Pancreas (tissue), 10 donors: ENCODE measurements at regions not wholly inside any gene's neighbourhood (a gene's known extent, or its start where the extent isn't known, plus 50 kb on each side); places are given as distances from the start of the nearest gene placed in this dataset.
A peak's percentile ranks its signal among the peaks of the same experiment; 100 is the strongest.

Experiments
- ATAC-seq, 4 donors: fragments of 200-7000 bp; cut with Tn5 transposase; one replicate each; pipeline versions ENCODE4 v1.8.0 to v1.9.1; 2020; ENCODE audit warnings: mild to moderate bottlenecking in 4 of 4, moderate library complexity in 4 of 4
- DNase-seq, 6 donors: peaks; one replicate each; pipeline ENCODE4 v3.0.0-alpha.2; 2020
- FAIRE-seq: peaks from 2 replicates; lab custom pipeline; 2012; peaks lifted over from hg19 to GRCh38; lab: Jason Lieb, UNC
- H3K27ac ChIP-seq, 4 donors: fragments of 200-600 bp; sonication (generic); 1 replicate in 3 of 4; 2 replicates in 1 of 4; pipeline versions ENCODE4 v1.5.0 to v1.8.0; 2020
- H3K27me3 ChIP-seq, 4 donors: fragments of 200-600 bp; one replicate each; pipeline ENCODE4 v1.8.0; 2021
- H3K36me3 ChIP-seq, 3 donors: fragments of 200-600 bp; sonication (generic) in 1 of 3; one replicate each; pipeline versions ENCODE4 v1.5.0 to v1.8.0; 2020 to 2021
- H3K4me1 ChIP-seq, 3 donors: fragments of 200-600 bp; one replicate each; pipeline ENCODE4 v1.8.0; 2021
- H3K4me3 ChIP-seq, 4 donors: fragments of 200-600 bp; sonication (generic) in 2 of 4; one replicate each; pipeline versions ENCODE4 v1.5.0 to v1.8.0; 2020 to 2021
- H3K9me3 ChIP-seq, 4 donors: fragments of 200-600 bp; one replicate each; pipeline ENCODE4 v1.8.0; 2021
- WGBS, 2 donors: extraction: QIAGEN DNeasy Blood & Tissue Kit; methylation state at CpG; one replicate each; pipeline ENCODE4 v1.1.7; 2013; 5-methylcytosine and 5-hydroxymethylcytosine counted together
- intact Hi-C, 3 donors: fragments of 100-400 bp; cut with DNase I; formaldehyde crosslinking; loops; one replicate each; pipeline versions ENCODE4 v1.11.1 to v1.14.2; 2022
- TF ChIP-seq, protein P1 (sequence below), 4 donors: fragments of 200-600 bp; sonication (generic) in 3 of 4; IDR thresholded peaks; one replicate each; pipeline versions ENCODE4 v1.5.0 to v1.8.0; 2021; ENCODE audit warnings: antibody characterized with exemption in 4 of 4
- donor health status: healthy with polysubstance abuse.
- donor health status: DM: no; HTN: no; CAD: no; lungs with moderate emphysema.
- donor health status: DM: no; HTN: no; CAD: no.
- donor health status: control.
- donor health status: control.
- donor health status: Bipolar disorder and iron deficiency.
- donor health status: DM: yes; HTN: yes; CAD: no.
- donor health status: DM: no; HTN: no; CAD: no.
- donor health status: DM: no; HTN: no; CAD: no.
- donor health status: DM: yes; HTN: yes; CAD: no.

DNA sequence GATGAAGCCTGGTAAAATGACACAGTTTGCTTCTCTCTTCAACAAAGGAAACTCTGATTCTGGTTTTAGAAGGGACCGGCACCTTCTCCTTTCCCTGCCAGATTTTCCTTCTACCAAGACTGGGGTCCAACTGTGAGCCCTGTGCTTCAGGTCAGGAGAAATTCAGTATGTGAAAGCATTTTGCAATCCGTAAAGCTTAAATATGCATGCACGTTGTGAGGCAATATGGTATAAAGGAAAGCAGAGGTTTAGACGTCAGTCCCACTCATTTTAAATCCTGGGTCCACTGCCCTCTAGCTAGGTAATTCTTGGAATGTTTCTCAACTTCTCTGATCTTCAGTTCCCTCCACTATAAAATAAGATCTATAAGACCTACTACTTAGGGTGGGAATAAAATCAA is 359.0 kb upstream of the NPSR1 start:
- DNase-seq = no peak
- Histone ChIP-seq H3K27ac (no peak overlapping the region), H3K27me3 (no peaks in the 10 kb centered on the region), H3K36me3 (no peaks in the 10 kb centered on the region), H3K4me3 (no peak overlapping the region), H3K4me1 (no peaks in the 10 kb centered on the region), H3K9me3 (no peaks in the 10 kb centered on the region)
- ATAC-seq = no peak
- intact Hi-C loops = no loop called here
- TF ChIP-seq, protein P1, sequence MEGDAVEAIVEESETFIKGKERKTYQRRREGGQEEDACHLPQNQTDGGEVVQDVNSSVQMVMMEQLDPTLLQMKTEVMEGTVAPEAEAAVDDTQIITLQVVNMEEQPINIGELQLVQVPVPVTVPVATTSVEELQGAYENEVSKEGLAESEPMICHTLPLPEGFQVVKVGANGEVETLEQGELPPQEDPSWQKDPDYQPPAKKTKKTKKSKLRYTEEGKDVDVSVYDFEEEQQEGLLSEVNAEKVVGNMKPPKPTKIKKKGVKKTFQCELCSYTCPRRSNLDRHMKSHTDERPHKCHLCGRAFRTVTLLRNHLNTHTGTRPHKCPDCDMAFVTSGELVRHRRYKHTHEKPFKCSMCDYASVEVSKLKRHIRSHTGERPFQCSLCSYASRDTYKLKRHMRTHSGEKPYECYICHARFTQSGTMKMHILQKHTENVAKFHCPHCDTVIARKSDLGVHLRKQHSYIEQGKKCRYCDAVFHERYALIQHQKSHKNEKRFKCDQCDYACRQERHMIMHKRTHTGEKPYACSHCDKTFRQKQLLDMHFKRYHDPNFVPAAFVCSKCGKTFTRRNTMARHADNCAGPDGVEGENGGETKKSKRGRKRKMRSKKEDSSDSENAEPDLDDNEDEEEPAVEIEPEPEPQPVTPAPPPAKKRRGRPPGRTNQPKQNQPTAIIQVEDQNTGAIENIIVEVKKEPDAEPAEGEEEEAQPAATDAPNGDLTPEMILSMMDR (IDR thresholded peaks at IDR 0.05) = no peak
- FAIRE-seq = no peak
- WGBS, 2 donors = 64 to 75% methylated on average over 4 of the region's 4 CpGs

DNA sequence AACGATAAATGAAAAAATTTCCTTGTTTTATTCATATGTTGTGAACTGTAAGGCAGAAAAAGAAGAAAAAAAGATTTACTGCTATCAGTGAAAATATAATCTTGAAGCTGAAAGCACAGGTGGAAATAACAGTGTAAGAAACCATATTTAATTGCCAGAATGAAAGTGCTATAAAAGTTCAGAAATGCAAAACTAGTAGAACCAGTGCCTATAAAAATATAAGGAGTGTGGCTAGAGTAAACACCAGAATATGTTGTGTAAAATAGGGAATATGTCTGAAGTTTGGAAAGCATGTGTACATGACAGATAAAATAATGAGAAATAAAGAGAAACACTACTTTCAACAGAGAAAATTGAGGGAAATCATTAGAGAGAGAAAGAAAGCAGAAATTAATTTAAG is 350.5 kb upstream of the NPSR1 start:
- ATAC-seq (no peak), DNase-seq (no peak), FAIRE-seq (no peak)
- no peaks in the 10 kb centered on the region for H3K9me3 ChIP-seq
- H3K27me3 ChIP-seq = no peaks in the 10 kb centered on the region
- 44 to 55% methylated on average over 1 of the region's 1 CpG for WGBS, 2 donors
- intact Hi-C loops = no loop called here
- no peaks in the 10 kb centered on the region for H3K4me1 ChIP-seq
- H3K27ac ChIP-seq = no peak overlapping the region
- TF ChIP-seq, protein P1 (IDR thresholded peaks at IDR 0.05) = no peak
- H3K36me3 ChIP-seq = no peaks in the 10 kb centered on the region
- H3K4me3 ChIP-seq = no peak overlapping the region

GRCh38 chr7:34308595-34308994 is 349.4 kb upstream of the NPSR1 start:
- H3K36me3 ChIP-seq = no peaks in the 10 kb centered on the region
- DNase-seq (no peak), ATAC-seq (no peak), FAIRE-seq (no peak)
- H3K27ac ChIP-seq = no peak overlapping the region
- no peak overlapping the region for H3K4me3 ChIP-seq
- 84 to 93% methylated on average over 8 of the region's 8 CpGs for WGBS, 2 donors
- H3K27me3 ChIP-seq = no peaks in the 10 kb centered on the region
- intact Hi-C loops = no loop called here
- TF ChIP-seq, protein P1 (IDR thresholded peaks at IDR 0.05) = no peak
- H3K9me3 ChIP-seq = no peaks in the 10 kb centered on the region
- no peaks in the 10 kb centered on the region for H3K4me1 ChIP-seq

DNA sequence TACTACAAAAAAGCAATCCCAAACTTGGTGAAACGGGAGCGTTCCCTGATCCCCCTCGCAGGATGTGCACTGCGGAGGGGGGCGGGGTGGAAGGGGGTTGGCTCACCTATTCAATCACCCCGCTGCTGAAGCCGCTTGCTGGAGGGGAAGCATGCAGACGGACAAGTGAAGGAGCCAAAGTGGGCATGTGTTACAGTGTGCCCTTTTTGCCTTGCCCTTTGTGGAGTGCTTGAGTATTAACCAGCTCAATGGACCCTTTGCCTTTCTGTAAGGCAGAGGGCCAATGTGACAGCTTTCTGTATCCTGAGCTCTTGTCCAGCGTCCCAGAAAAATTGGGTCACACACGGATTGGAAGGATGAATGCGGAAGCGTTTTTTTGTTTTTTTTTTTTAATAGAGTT is 348.9 kb upstream of the NPSR1 start:
- 80 to 88% methylated on average over 12 of the region's 12 CpGs for WGBS, 2 donors
- H3K9me3 ChIP-seq = no peaks in the 10 kb centered on the region
- FAIRE-seq (no peak), ATAC-seq (no peak), DNase-seq (peak in 1 of 6 donors; percentile 19)
- TF ChIP-seq, protein P1 (IDR thresholded peaks at IDR 0.05) = no peak
- H3K4me1 ChIP-seq = no peaks in the 10 kb centered on the region
- no peaks in the 10 kb centered on the region for H3K36me3 ChIP-seq
- no peak overlapping the region for H3K27ac ChIP-seq
- H3K4me3 ChIP-seq = no peak overlapping the region
- no peaks in the 10 kb centered on the region for H3K27me3 ChIP-seq
- intact Hi-C loops = no loop called here

DNA sequence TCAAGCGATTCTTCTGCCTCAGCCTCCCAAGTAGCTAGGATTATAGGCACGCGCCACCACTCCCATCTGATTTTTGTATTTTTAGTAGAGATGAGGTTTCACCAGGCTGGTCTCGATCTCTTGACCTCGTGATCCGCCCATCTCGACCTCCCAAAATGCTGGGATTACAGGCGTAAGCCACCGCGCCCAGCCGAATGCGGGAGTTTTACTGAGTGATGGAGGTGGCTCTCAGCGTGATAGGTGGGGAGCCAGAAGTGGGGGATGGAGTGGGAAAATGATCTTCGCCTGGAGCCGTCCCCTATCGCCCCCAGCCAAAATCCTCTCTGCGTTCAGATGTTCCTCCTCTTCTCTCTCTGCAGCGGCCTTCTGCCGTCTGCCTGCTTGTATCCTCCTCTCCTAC is 348.4 kb upstream of the NPSR1 start:
- H3K4me1 ChIP-seq = no peaks in the 10 kb centered on the region
- H3K27me3 ChIP-seq = no peaks in the 10 kb centered on the region
- ATAC-seq (no peak), DNase-seq (no peak), FAIRE-seq (no peak)
- no peaks in the 10 kb centered on the region for H3K36me3 ChIP-seq
- no peak overlapping the region for H3K27ac ChIP-seq
- intact Hi-C loops = no loop called here
- no peaks in the 10 kb centered on the region for H3K9me3 ChIP-seq
- TF ChIP-seq, protein P1 (IDR thresholded peaks at IDR 0.05) = no peak
- 89 to 96% methylated on average over 19 of the region's 19 CpGs for WGBS, 2 donors
- H3K4me3 ChIP-seq = no peak overlapping the region
